Heart right ventricle (tissue), 16 donors: ENCODE measurements at regions not wholly inside any gene's neighbourhood (a gene's known extent, or its start where the extent isn't known, plus 50 kb on each side); places are given as distances from the start of the nearest gene placed in this dataset.
A peak's percentile ranks its signal among the peaks of the same experiment; 100 is the strongest.

Source experiments
- ATAC-seq, 8 donors: fragments of 200-7000 bp; cut with Tn5 transposase; one replicate each; pipeline ENCODE4 v1.9.1; 2020; ENCODE audit warnings: mild to moderate bottlenecking in 8 of 8, moderate library complexity in 8 of 8, moderate number of reproducible peaks in 1 of 8
- DNase-seq, 2 donors: peaks; one replicate each; pipeline ENCODE4 v3.0.0-alpha.2; 2020
- H3K27ac ChIP-seq, 10 donors: fragments of 200-600 bp; sonication (generic) in 2 of 10; one replicate each; pipeline versions ENCODE4 v1.5.0 to v1.8.0; 2020 to 2022; ENCODE audit warnings: mild to moderate bottlenecking in 3 of 10
- H3K27me3 ChIP-seq, 7 donors: fragments of 200-600 bp; one replicate each; pipeline ENCODE4 v1.8.0; 2021 to 2022; ENCODE audit warnings: mild to moderate bottlenecking in 2 of 7
- H3K36me3 ChIP-seq, 9 donors: fragments of 200-600 bp; sonication (generic) in 1 of 9; one replicate each; pipeline versions ENCODE4 v1.5.0 to v1.8.0; 2020 to 2022; ENCODE audit warnings: mild to moderate bottlenecking in 2 of 9
- H3K4me1 ChIP-seq, 9 donors: fragments of 200-600 bp; sonication (generic) in 1 of 9; one replicate each; pipeline versions ENCODE4 v1.5.0 to v1.8.0; 2020 to 2022; ENCODE audit warnings: mild to moderate bottlenecking in 4 of 9
- H3K4me3 ChIP-seq, 10 donors: fragments of 200-600 bp; sonication (generic) in 2 of 10; one replicate each; pipeline versions ENCODE4 v1.5.0 to v1.8.0; 2020 to 2022; ENCODE audit warnings: mild to moderate bottlenecking in 7 of 10, moderate library complexity in 2 of 10
- H3K9me3 ChIP-seq, 11 donors: fragments of 200-600 bp in 10 of 11; sonication (generic) in 2 of 11; one replicate each; pipeline versions ENCODE4 v1.5.0 to v1.8.0; 2013 to 2022; ENCODE audit warnings: mild to moderate bottlenecking in 2 of 11, control low read depth in 1 of 11, moderate library complexity in 1 of 11
- CTCF ChIP-seq, 9 donors: fragments of 200-600 bp; sonication (generic) in 2 of 9; IDR thresholded peaks; one replicate each; pipeline versions ENCODE4 v1.5.0 to v1.8.0; 2021 to 2022; ENCODE audit warnings: antibody characterized with exemption in 9 of 9, mild to moderate bottlenecking in 5 of 9, moderate library complexity in 1 of 9
- WGBS, 2 donors: extraction: QIAGEN DNeasy Blood & Tissue Kit; methylation state at CpG; one replicate each; pipeline ENCODE4 v1.1.7; 2013; ENCODE audit warnings: inconsistent platforms in 1 of 2; 5-methylcytosine and 5-hydroxymethylcytosine counted together
- intact Hi-C, 10 donors: fragments of 100-400 bp; cut with DNase I; formaldehyde crosslinking; loops; one replicate each; pipeline versions ENCODE4 v1.11.1 to v1.14.2; 2022
- donor health status: Arrhythmogenic right ventricular cardiomyopathy.
- donor health status: ischemic (EF 13 %, LVEDD 7.1; RV severe dilation, severe dysfunction).
- donor health status: healthy with polysubstance abuse.
- donor health status: DM: no; HTN: yes; CAD: no.
- donor health status: DM: no; HTN: no; CAD: no.
- donor health status: ischemic (EF 25% LVEDD 6.9; RV normal size, moderate dysfunction).
- donor health status: ischemic (EF 25% LVEDD 5.7; RV mildly dilated, moderate dysfunction).
- donor health status: healthy.
- donor health status: DM: yes; HTN: yes; CAD: no.
- donor health status: Ischemic cardiomyopathy.
- donor health status: ischemic (EF 35%, LVEDD 5.7; RV mildly dilated, moderate dysfunction).
- donor health status: nonischemic (EF 11% LVEDD 7.7; RV severe dilation, severe dysfunction).
- donor health status: DM: yes; HTN: yes; CAD: no.
- donor health status: PGD.
- donor health status: ischemic (EF 29% LVEDD 5.4; RV normal size, mild dysfunction).
- donor health status: nonischemic (EF 23%, LVEDD 6.1; RV moderate dilation, normal function).

- 95 to 98% methylated on average over 9 of the region's 9 CpGs for WGBS, 2 donors
- DNase-seq (no peak), ATAC-seq (no peak)
- H3K27ac ChIP-seq: peak overlapping the region in 1 of 10 donors; percentile 3
- TF ChIP-seq CTCF (IDR thresholded peaks at IDR 0.05): no peak
- intact Hi-C loops: no loop called here
- no peak overlapping the region for H3K4me3 ChIP-seq
- H3K36me3 ChIP-seq: no peaks in the 10 kb centered on the region
- no peaks in the 10 kb centered on the region for H3K27me3 ChIP-seq
- peaks cover 4 to 46% (median 22%) of the 10 kb centered on the region in 9 donors for H3K4me1 ChIP-seq
- no peaks in the 10 kb centered on the region for H3K9me3 ChIP-seq
These were observed 79.6 kb upstream of the LCLAT1 start for GRCh38 chr2:30367232-30368070.

DNA sequence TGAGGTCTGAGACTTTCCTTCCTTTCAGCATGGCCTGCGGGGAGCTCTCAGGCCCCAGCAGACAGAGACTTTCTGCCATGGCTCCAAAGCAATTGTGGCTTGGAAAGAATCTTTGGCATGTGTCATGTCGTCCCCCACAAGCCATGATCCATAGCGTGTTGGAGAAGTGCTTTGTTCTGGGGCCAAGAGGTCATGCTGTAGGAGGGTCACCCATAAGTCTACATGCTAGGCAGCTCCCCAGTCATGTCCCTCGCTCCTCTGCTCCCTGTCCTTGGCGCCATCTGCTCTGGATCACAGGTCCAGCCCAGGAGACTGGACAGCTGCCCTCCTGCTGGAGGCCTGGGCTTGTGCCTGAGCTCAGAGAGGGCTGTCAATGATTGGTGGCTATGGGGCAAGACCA, 78.8 kb upstream of the LCLAT1 start:
- no peak for DNase-seq
- TF ChIP-seq CTCF (IDR thresholded peaks at IDR 0.05): no peak
- intact Hi-C loops: no loop called here
- 68 to 82% methylated on average over 5 of the region's 5 CpGs for WGBS, 2 donors
- H3K27ac ChIP-seq: no peak overlapping the region
- H3K36me3 ChIP-seq: no peaks in the 10 kb centered on the region
- peaks cover 0 to 38% (median 13%) of the 10 kb centered on the region in 9 donors for H3K4me1 ChIP-seq
- H3K9me3 ChIP-seq: no peaks in the 10 kb centered on the region
- no peaks in the 10 kb centered on the region for H3K27me3 ChIP-seq
- no peak for ATAC-seq
- H3K4me3 ChIP-seq: no peak overlapping the region

DNA sequence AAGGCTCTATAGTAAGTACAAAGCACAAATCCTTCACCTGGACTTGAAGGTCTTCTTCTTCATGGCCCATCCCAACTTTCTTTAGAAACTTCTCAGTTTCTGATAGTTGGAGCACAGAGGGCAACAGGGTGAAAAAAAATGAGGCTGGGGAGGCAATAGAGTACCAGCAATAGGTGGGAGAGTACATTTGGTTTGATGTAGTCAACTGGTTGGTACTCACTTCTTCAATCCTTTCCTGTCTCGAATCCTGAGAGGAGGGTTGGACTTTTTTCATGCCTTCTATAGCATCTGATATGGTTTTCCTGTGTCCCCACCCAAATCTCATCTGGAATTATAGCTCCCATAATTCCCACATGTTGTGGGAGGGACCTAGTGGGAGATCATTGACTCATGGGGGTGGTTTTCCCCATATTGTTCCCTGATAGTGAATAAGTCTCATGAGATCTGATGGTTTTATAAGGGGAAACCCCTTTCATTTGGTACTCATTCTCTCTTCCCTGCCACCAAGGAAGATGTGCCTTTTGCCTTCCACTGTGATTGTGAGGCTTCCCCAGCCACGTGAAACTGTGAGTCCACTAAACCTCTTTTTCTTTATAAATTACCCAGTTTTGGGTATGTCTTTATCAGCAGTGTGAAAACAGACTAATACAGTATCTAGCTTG, 75.9 kb upstream of the LCLAT1 start:
- ATAC-seq: no peak
- H3K27ac ChIP-seq: no peak overlapping the region
- H3K4me1 ChIP-seq: peaks cover 0 to 15% (median 3%) of the 10 kb centered on the region in 9 donors

More for the DNA sequence above, 75.9 kb upstream of the LCLAT1 start:
- Histone ChIP-seq H3K9me3 (no peaks in the 10 kb centered on the region), H3K27me3 (no peaks in the 10 kb centered on the region), H3K4me3 (no peak overlapping the region), H3K36me3 (no peaks in the 10 kb centered on the region)
- no peak for TF ChIP-seq CTCF (IDR thresholded peaks at IDR 0.05)
- no peak for DNase-seq
- WGBS, 2 donors: 88 to 95% methylated on average over 2 of the region's 2 CpGs
- intact Hi-C loops: no loop called here
